ENCODE measurements at regions not wholly inside any gene's neighbourhood (a gene's known extent, or its start where the extent isn't known, plus 50 kb on each side); places are given as distances from the start of the nearest gene placed in this dataset.
"Not testable (repeated sequence)": the region's sequence is repeated elsewhere in the genome, so short reads cannot be mapped to it uniquely, and the experiment has no call there.

DNA sequence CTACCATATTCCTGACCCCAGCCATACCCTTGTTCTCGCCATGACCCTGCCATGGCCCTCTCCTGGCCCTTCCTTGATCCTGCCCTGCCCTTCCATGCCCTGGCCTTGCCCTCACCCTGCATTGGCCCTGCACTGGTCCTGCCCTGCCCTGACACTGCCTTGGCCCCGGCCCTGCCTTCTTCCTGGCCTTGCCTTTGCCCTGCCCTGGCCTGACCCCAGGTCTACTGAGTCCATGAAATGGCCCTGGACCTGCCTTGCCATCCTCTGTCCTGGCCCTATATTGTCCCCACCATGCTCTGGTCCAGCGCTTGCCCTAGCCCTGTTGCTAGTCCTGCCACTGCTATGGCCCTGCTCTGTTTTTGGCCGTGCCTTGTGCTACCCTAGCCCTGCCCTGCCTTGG lies 536.1 kb downstream of the FOXD4L6 start:
- H3K4me1 ChIP-seq; H3K27me3 ChIP-seq; intact Hi-C loops (cut with DNase I); H3K36me3 ChIP-seq; H3K4me3 ChIP-seq; H3K9me3 ChIP-seq; DNase-seq: not testable (repeated sequence)
- peak overlapping the region in 2 of 4 donors; percentile 48 to 63 for H3K27ac ChIP-seq
- 90 to 100% methylated on average over 2 to 3 of the region's 4 CpGs for WGBS, 2 donors

DNA sequence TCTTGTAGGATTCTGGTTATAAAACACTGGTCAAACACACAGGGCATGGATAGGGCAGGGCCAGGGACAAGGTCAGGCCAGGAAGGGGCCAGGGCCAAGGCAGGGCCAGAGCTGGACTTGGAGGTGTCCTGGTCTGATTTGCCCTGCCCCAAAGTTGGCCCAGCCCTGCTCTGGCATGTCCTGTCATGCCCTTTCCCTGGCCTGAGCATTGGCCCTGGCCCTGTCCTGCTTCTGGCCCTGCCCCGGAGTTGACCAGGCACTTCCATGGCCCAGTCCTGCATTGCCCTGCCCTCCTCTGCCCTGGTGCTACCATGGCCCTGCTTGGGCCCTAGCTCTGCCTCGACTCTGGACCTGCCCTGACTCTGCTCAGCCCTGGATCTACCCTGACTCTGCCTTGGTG lies 536.6 kb downstream of the FOXD4L6 start:
- H3K27ac ChIP-seq, result peak overlapping the region in 2 of 4 donors; percentile 1 to 58
- DNase-seq; H3K4me1 ChIP-seq; H3K27me3 ChIP-seq; H3K4me3 ChIP-seq; H3K36me3 ChIP-seq; intact Hi-C loops (cut with DNase I); H3K9me3 ChIP-seq: not testable (repeated sequence)
- WGBS, 2 donors, result 50% methylated on average over 2 of the region's 2 CpGs; no CpG with 5 or more reads in 1 of the 2 donors

DNA sequence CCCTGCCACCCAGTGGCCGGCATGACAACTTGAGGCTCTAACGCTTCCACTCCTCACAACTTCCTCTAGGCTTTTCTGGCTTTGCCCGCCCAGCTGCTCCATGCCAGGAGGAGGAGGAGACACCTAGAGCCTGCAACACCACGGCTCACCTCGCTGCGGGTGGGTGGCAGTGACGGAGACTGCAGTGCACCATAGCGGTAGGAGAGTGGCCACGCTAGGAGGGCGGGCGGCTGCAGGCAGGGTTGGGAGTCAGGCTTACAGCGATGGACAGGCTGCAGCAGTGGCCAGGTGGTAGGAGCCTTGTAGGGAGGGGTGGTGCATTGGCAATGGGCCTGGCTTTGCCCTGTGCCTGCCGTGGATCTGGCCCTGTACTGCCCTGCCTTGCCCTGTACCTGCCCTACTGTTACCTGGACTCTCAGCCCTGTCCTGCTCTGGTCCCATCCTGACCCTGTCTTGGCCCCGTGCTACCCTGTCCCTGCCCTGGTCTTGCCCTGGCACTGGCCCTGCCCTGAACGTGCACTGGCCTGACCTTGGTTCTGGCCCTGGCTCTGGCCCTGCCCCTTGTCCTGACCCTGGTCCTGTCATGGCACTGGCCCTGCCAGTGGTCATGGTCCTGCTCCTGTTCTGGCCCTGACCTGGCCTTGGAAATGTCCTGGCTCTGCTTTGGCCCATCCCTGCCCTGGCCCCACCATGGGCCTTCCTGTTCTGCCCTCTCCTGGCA lies 540.8 kb downstream of the FOXD4L6 start:
- H3K36me3 ChIP-seq; DNase-seq; H3K9me3 ChIP-seq; H3K4me3 ChIP-seq; H3K4me1 ChIP-seq; H3K27me3 ChIP-seq; intact Hi-C loops (cut with DNase I): not testable (repeated sequence)
- H3K27ac ChIP-seq, result peak overlapping the region in 3 of 4 donors; percentile 20 to 69 (median 52)
- 67 to 71% methylated on average over 1 to 3 of the region's 15 CpGs for WGBS, 2 donors

DNA sequence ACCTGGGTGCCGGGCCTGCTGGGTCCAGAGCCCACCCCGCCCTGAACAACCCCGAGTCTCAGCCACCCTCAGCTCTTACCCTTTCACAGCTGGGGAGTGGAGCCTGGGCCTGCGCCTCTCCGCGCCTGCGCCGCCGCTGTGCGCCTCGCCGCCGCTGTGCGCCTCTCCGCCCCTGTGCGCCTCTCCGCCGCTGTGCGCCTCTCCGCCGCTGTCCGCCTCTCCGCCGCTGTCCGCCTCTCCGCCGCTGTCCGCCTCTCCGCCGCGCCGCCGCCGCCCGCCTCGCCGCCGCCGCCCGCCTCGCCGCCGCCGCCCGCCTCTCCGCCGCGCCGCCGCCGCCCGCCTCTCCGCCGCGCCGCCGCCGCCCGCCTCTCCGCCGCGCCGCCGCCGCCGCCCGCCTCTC lies 544.4 kb downstream of the FOXD4L6 start:
- WGBS, 2 donors, result 53 to 84% methylated on average over 8 to 40 of the region's 67 CpGs
- H3K27ac ChIP-seq, result peak overlapping the region in 2 of 4 donors; percentile 39 to 65
- H3K4me3 ChIP-seq, result peak overlapping the region in 2 of 4 donors; percentile 24 to 34
- H3K4me1 ChIP-seq; H3K36me3 ChIP-seq; H3K27me3 ChIP-seq; DNase-seq; H3K9me3 ChIP-seq; intact Hi-C loops (cut with DNase I): not testable (repeated sequence)

DNA sequence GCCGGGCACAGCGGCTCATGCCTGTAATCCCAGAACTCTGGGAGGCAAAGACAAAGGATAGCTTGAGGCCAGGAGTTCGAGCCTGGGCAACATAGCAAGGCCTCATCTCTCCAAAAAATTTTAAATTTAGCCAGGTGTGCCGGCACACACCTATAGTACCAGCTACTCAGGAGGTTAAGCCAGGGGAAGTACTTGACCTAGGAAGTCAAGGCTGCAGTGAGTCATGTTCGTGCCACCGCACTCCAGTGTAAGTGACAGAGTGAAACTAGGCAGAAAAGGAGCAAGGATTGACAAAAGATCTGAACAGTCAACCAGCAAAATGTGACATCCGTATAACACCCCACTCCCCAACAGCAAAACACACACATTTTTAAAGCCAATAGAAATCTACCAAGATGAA lies 545.3 kb downstream of the FOXD4L6 start:
- H3K27ac ChIP-seq; H3K36me3 ChIP-seq; H3K27me3 ChIP-seq; H3K4me1 ChIP-seq; H3K9me3 ChIP-seq; DNase-seq; intact Hi-C loops (cut with DNase I): not testable (repeated sequence)
- WGBS, 2 donors, result no CpG with 5 or more reads among the region's 7 CpGs
- peak overlapping the region in 1 of 4 donors; percentile 39 for H3K4me3 ChIP-seq

DNA sequence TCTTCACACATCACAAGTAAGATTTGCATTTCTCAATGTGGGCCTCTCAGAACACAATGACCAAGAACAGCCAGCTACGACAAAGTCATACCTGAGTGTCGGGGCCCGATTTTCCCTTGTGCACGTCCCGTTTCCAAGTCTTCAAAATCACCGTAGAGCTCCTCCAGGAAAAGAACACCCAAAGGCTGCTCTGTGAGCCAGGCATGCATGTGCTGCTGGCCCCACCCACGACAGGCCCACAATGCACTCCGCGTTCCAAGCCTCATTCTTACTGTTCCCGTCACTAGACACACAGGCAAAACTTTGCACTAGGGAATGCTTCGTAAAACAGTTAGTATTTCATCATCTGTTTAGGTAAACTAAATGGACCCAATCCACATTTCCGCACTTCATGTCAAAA lies 549.6 kb downstream of the FOXD4L6 start:
- 88 to 90% methylated on average over 9 to 10 of the region's 12 CpGs for WGBS, 2 donors
- H3K36me3 ChIP-seq; H3K27ac ChIP-seq; H3K4me3 ChIP-seq; H3K27me3 ChIP-seq; H3K9me3 ChIP-seq; H3K4me1 ChIP-seq; intact Hi-C loops (cut with DNase I); DNase-seq: not testable (repeated sequence)

Data from esophagus squamous epithelium (tissue), 5 donors.